Right ventricle myocardium superior (tissue), 1 donor: ENCODE measurements at regions not wholly inside any gene's neighbourhood (a gene's known extent, or its start where the extent isn't known, plus 50 kb on each side); places are given as distances from the start of the nearest gene placed in this dataset.

Experiments used
- ATAC-seq: fragments of 200-7000 bp; cut with Tn5 transposase; one replicate; pipeline ENCODE4 v1.9.1; 2020; ENCODE audit warnings: mild to moderate bottlenecking; ENCODE audit not compliant: poor library complexity
- DNase-seq: peaks from one replicate; pipeline ENCODE4 v3.0.0-alpha.2; 2020
- intact Hi-C: fragments of 100-400 bp; cut with DNase I; formaldehyde crosslinking; loops from one replicate; pipeline ENCODE4 v1.11.2; 2022
- donor health status: DM: no; HTN: yes; CAD: no; lungs with severe emphysema.

GRCh38 chr12:76260390-76260748, 87.8 kb downstream of the BBS10 start:
- intact Hi-C loops = no loop called here
- DNase-seq = no peak
- ATAC-seq = no peak

DNA sequence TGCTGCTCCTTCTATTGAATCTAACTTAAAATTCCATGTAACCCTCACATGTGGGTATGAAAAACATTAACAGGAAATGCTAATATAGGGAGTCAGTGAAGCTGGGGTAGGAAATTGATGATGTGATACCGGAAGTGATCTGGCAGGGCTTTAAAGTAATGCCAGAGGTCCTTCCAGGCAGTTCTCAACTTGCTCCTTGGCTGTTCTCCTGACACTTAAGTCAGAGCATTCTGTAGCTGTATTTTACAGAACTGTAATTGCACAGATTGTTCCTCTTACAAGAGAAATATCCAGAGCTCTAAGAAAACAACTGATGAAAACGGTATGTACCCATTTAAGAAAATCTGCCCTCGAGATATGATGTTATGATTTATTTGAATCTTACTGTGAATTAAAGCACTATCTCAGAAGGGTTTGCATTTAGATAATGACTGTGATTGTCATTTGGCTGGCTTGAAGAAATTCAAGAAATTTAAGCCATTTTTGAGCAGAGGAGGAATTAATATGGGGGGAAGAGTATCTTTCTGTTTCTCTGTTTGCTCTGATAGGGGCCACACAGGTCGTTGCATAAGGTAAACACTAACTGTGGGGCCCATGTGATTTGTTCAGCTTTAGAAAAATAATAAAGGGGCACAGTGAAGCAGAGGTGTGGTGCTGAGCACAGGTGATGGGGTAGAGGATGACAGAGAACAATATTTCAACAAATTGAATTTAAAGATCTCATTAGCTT, 88.4 kb downstream of the BBS10 start:
- DNase-seq (no peak), ATAC-seq (peak; percentile 72)
- intact Hi-C loops = no loop called here

- intact Hi-C loops = no loop called here
- ATAC-seq = peak; percentile 16
- DNase-seq = no peak
These were observed 89.1 kb downstream of the BBS10 start for GRCh38 chr12:76259106-76259505.

- no peak for DNase-seq
- intact Hi-C loops = no loop called here
- no peak for ATAC-seq
These were observed 91.3 kb downstream of the BBS10 start for GRCh38 chr12:76256904-76257303.

DNA sequence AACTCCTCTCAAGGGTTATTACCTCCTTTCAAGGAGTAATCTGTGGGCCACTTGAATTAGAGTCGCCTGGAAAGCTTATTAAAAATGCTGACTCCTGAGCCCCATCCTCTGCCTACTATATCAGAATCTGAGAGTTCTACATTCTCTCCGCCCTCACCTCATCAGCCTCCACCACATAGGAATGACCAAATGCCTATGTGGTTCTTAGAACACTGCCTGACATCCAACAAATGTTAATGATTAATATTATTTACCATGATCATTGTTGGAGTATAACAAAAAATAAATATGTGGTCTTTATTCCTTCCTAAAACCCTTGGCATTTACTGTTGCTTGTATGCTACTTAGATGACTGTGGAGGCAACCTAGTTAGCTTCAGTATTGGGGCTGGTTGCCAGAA, 91.9 kb downstream of the BBS10 start:
- ATAC-seq (no peak), DNase-seq (no peak)
- intact Hi-C loops = no loop called here

- intact Hi-C loops = no loop called here
- ATAC-seq = no peak
- no peak for DNase-seq
These were observed 92.5 kb downstream of the BBS10 start for GRCh38 chr12:76255692-76256091.

- DNase-seq (no peak), ATAC-seq (no peak)
- intact Hi-C loops = no loop called here
These were observed 92.9 kb downstream of the BBS10 start for GRCh38 chr12:76255281-76255680.

DNA sequence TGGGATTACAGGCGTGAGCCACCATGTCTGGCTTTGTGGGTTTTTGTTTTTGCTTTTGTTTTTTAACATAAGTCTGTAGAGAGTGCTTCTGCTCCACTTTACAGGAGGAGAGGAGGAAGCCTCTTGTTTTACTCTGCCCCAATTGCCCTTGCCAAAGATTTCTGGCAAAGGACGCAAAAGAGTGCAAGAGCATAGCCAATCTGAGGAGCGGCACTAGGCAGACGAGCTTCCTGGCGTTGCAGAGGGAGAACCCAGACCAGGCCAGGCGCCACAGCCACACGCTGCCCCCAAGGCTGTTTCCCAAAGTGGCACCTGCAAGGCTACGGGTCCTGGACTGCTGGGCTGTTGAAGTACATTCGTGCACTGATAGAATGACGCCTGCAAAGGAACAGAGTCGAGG, 96.2 kb downstream of the BBS10 start:
- intact Hi-C loops = no loop called here
- no peak for DNase-seq
- ATAC-seq = peak; percentile 37

DNA sequence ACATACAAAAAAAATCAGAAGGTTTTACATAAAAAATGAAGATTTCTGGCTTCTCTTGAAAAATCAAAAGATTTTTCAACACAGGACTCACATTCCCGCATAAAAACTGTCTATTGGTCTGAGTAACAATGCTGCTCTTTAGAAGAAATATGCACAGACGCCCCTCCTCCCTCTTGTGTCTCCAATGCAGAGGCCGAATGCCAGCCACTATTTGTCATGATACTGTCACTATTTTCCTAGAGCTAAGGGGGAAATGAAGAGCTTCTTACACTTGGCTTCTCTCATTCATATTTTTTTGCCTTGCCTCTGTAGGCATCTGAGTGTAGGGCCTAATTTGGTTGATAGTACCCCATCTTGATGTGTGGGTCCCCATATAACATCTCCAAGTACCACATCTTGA, 98.0 kb downstream of the BBS10 start:
- intact Hi-C loops = no loop called here
- no peak for ATAC-seq
- no peak for DNase-seq

GRCh38 chr12:76249501-76249900, 98.7 kb downstream of the BBS10 start:
- intact Hi-C loops = no loop called here
- DNase-seq (no peak), ATAC-seq (no peak)

DNA sequence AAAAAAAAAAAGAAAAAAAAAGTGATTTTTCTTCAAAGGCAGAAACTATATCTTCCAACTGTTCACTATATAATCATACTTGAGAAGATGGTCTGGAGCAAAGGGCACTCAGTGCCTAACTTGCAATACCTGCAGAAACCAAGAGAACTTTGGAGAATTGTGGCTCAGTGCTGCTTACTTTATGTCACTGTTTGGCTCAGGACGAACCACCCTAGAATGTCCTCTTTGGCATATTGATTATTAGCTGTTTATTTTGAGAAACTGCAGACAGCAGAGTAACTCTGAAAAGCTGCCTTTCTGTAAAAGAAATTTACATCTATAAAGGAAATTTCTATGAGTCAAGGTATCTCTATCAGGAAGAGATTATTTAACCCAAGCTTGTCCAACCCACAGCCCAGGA, 100.2 kb downstream of the BBS10 start:
- ATAC-seq (no peak), DNase-seq (no peak)
- intact Hi-C loops = no loop called here

DNA sequence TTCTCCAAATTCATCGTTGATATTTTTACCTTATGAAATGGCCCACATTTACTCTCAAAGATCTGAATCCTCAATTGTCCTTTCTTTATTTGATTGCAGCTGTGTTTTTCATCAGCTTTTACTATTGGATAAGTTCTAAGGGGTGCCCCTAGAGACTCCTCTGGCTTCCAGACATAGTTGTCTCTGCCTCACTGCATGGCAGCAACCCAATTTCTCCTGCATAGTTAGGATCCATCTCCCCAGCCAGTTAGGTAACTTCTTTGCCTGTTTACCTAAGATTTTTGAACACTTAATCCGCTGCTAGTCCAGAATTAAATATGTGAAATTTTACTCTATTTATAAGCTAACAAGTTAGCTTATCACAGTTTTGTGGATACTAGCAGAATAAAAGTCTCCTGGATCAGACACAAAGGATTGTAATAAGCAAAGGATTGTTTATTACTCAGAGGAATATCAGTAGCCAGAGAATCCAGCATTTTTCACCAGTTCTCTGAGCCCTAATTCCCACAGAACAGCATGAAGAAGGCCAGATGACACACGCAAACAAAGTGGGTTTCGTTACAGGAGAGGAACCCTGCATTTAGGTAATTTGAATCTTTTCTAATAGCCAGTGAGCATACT, 101.1 kb downstream of the BBS10 start:
- ATAC-seq (peak; percentile 73), DNase-seq (no peak)
- intact Hi-C loops = no loop called here

DNA sequence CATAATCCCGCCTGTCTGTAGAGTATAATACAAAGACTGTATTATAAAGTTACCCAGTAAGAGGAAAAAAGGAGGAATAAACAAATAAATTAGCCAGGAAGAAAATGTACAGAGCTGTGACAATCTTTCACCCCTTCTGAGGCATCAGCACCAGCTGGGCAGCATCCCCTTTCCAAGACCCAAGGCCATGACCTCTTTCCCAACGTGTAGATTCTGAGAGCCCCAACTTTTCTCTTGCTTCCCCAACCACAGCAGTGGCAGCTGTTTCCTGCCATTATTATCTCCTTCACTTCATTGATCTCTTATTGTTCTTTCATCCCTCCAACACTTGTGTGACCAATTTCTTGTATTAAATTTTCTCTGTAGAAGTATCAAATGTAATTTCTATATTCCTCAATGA, 101.6 kb downstream of the BBS10 start:
- peak; percentile 6 for ATAC-seq
- intact Hi-C loops = no loop called here
- no peak for DNase-seq

DNA sequence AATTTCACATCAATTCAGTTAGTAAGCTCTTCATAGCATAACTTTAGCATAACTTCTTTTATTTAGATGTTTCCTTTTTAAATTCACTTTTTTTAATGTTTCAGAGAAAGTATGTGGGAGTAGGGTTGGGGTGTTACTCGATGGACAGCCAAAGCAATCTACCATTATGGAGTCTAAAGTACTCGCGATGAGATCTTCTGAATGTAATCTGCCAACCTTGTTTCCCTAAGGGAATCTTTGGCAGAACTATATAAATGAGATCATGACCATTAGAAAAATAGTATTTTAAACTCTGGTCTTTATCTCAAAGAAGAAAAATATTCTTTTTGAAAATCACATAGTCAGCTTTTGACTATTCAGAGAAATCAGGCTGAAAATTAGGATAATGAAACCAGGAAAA, 103.9 kb downstream of the BBS10 start:
- intact Hi-C loops = no loop called here
- DNase-seq = no peak
- peak; percentile 61 for ATAC-seq

GRCh38 chr12:76242813-76243550, 105.2 kb downstream of the BBS10 start:
- no peak for DNase-seq
- intact Hi-C loops = no loop called here
- ATAC-seq = no peak

GRCh38 chr12:76241371-76241770, 106.8 kb downstream of the BBS10 start:
- no peak for ATAC-seq
- intact Hi-C loops = no loop called here
- DNase-seq = no peak

DNA sequence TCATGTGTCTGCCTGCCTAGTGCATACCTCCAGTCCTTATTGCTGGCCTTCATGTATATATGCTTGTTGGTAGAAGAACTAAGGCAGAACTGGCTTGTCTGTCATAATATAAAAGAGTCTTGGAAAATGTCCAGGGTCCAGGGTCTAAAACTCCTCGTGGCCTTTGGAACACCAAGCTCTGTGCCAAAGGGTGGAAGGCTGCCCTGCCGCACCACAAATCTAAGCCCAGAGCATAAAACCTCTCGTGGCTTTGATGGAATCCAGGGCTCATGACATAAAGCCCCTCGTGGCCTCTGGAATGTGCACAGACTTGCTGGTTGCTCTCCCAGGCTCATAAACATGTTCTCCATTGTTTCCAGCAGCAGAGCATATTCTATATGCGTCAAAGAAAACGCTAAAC, 107.9 kb downstream of the BBS10 start:
- no peak for ATAC-seq
- DNase-seq = no peak
- intact Hi-C loops = no loop called here

DNA sequence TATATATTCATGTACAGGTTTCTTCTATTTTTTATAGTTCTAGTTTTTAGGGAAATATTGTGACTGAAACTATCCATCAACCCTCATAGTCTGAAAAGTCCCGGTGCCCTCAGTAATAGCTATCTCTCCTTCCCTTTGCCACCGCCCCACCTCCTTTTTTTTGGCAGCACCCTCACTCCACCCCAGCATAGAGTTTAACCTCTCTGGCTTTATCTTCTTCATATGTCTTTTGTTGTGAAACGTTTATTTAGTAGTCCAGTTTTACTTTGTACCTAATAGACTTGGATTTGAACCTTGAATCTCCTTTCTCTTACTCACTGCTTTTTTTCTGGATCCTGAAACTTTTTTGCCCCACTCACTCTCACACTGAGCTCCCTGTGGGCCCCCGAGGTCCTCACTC, 109.5 kb downstream of the BBS10 start:
- intact Hi-C loops = no loop called here
- ATAC-seq (no peak), DNase-seq (no peak)

- ATAC-seq = no peak
- DNase-seq = no peak
- intact Hi-C loops = no loop called here
These were observed 111.0 kb downstream of the BBS10 start for GRCh38 chr12:76237086-76237701.

DNA sequence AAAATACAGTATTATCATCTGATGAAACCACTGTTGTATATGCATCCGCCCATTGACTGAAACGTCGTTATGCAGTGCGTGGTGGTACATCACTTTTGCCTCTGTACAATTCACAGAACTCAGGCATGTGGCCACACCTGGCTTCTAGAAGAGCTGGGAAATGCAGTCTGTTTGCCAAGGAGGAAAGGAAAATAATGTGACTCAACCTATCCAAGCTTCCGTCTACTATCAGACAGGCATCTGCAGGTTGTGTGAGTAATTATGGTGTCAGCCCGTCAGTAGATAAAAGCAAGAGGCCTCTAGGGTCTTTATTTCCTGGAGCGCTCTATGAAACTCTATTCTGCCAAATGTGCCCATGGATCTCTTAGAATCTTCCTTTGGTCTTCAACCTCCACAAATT, 111.6 kb downstream of the BBS10 start:
- DNase-seq = no peak
- no peak for ATAC-seq
- intact Hi-C loops = no loop called here
